ENCODE measurements at regions not wholly inside any gene's neighbourhood (a gene's known extent, or its start where the extent isn't known, plus 50 kb on each side); places are given as distances from the start of the nearest gene placed in this dataset.

DNA sequence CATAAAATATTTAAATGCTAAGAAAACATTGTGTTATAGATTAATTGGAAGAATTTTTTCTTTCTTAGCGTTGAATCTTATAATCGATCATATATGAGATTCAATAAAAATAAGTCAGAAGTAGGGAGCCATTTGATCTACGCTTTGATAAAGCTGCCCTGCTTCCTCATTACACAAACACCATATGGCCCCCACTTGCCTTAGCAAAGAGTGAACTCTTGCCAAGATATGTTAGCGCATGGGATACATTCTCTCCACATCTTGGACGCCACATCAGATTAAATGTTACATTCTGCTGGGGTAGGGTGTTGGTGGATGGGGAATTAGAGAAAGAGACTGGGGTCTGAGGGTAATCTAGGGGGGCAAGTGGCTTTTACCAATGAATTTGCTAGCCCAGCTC is 207.7 kb upstream of the MID1 start:
- ATAC-seq (no peak), DNase-seq (no peak)
- H3K9me3 Mint-ChIP-seq, result no peaks in the 10 kb centered on the region
- H3K27ac Mint-ChIP-seq, result no peak overlapping the region
- no peaks in the 10 kb centered on the region for H3K4me1 Mint-ChIP-seq
- no peak overlapping the region for H3K4me3 Mint-ChIP-seq
- H3K27me3 Mint-ChIP-seq, result no peaks in the 10 kb centered on the region

GRCh38 chrX:10828640-10829039 is 208.3 kb upstream of the MID1 start:
- no peak overlapping the region for H3K4me3 Mint-ChIP-seq
- no peaks in the 10 kb centered on the region for H3K27me3 Mint-ChIP-seq
- DNase-seq (no peak), ATAC-seq (no peak)
- H3K9me3 Mint-ChIP-seq, result no peaks in the 10 kb centered on the region
- H3K4me1 Mint-ChIP-seq, result no peaks in the 10 kb centered on the region
- H3K27ac Mint-ChIP-seq, result no peak overlapping the region

DNA sequence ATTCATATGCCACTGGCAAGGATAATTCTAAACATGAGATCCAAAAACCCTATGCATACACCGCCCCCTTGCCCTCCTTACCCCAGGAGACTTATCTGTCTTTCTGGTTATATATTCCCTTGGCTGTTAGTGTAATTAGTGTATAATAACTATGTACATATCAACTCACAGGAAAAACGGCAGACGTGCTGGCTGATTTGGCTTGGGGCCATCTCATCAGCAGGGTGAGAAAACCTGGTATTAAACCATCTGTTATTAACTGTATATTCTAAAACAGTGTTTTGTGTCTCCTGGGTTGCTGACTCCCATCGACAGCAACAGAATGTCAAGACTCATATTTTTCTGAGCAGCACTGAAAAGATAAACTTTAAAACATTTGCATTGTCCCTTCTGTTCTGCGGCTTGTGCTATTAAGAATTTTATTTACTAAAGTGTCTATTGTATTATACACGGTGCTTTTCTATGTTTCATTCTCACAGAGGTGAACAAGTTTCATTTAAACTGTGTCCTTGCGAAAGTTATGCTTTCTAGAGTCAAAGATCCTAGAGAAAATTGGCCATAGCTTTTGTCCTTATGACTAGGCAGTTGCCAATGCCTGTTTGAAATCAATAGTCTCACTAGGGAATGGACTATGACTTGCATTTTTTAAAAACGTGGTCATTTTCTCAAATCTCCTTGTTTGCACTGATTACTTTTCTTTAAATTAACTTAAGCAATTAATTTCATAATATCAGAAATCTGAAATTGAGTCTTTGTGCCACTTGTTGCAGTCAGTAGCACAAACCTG is 211.5 kb upstream of the MID1 start:
- ATAC-seq (no peak), DNase-seq (no peak)
- Mint-ChIP-seq H3K4me1 (no peaks in the 10 kb centered on the region), H3K27ac (no peak overlapping the region), H3K4me3 (no peak overlapping the region), H3K9me3 (no peaks in the 10 kb centered on the region), H3K27me3 (no peaks in the 10 kb centered on the region)

GRCh38 chrX:10833299-10834169 is 213.1 kb upstream of the MID1 start:
- no peak overlapping the region for H3K27ac Mint-ChIP-seq
- H3K27me3 Mint-ChIP-seq, result no peaks in the 10 kb centered on the region
- H3K9me3 Mint-ChIP-seq, result no peaks in the 10 kb centered on the region
- H3K4me3 Mint-ChIP-seq, result no peak overlapping the region
- DNase-seq, result no peak
- no peak for ATAC-seq
- no peaks in the 10 kb centered on the region for H3K4me1 Mint-ChIP-seq

- no peaks in the 10 kb centered on the region for H3K4me1 Mint-ChIP-seq
- DNase-seq (no peak), ATAC-seq (no peak)
- peaks cover 0 to 4% of the 10 kb centered on the region in 2 donors for H3K9me3 Mint-ChIP-seq
- H3K27me3 Mint-ChIP-seq, result no peaks in the 10 kb centered on the region
- H3K4me3 Mint-ChIP-seq, result no peak overlapping the region
- no peak overlapping the region for H3K27ac Mint-ChIP-seq
These were observed 221.2 kb upstream of the MID1 start for GRCh38 chrX:10841579-10841978.

DNA sequence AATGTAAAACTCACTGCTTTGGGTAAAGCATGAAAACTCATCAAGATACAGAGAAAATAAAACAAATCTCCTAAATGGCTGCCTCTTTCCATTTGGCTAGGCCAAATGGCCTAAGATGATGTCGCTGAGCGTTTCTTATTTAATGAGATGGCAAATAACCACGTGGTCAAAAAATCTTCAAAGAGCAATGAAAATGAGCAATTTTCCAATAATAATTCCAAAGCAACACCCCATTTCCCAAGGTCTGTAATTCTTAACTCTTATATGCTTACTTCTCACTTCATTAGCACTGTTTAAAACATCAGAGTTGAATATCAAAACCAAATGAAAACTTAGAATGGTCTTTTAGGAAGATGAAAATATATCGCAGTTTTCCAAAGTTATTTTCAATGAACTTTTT is 222.3 kb upstream of the MID1 start:
- H3K27me3 Mint-ChIP-seq, result no peaks in the 10 kb centered on the region
- H3K4me1 Mint-ChIP-seq, result no peaks in the 10 kb centered on the region
- H3K4me3 Mint-ChIP-seq, result no peak overlapping the region
- no peak overlapping the region for H3K27ac Mint-ChIP-seq
- peaks cover 0 to 4% of the 10 kb centered on the region in 2 donors for H3K9me3 Mint-ChIP-seq
- ATAC-seq (no peak), DNase-seq (no peak)

GRCh38 chrX:10847333-10847732 is 226.9 kb upstream of the MID1 start:
- no peak overlapping the region for H3K4me3 Mint-ChIP-seq
- DNase-seq (no peak), ATAC-seq (no peak)
- no peaks in the 10 kb centered on the region for H3K9me3 Mint-ChIP-seq
- no peak overlapping the region for H3K27ac Mint-ChIP-seq
- H3K4me1 Mint-ChIP-seq, result no peaks in the 10 kb centered on the region
- no peaks in the 10 kb centered on the region for H3K27me3 Mint-ChIP-seq

DNA sequence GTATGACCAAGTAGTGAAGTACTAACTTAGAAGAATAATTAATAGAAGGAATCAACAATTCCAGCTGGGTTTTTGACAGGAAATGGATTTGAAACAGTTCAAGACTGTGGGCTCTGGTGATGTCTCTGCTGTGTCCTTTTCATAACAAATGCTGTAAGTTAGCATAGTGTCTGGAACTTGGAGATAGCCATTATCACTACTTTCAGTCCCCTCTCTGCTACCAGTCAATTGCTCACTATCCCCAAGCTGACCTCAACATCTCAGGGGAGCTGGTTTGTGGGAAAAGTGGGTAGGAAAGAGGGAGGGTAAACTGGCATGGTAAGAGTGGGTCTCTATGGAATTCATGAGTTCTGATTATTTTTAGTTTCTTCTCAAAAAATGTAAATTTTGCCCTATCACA is 231.4 kb upstream of the MID1 start:
- no peak overlapping the region for H3K4me3 Mint-ChIP-seq
- H3K4me1 Mint-ChIP-seq, result no peaks in the 10 kb centered on the region
- no peaks in the 10 kb centered on the region for H3K9me3 Mint-ChIP-seq
- no peak for DNase-seq
- H3K27ac Mint-ChIP-seq, result no peak overlapping the region
- ATAC-seq, result no peak
- no peaks in the 10 kb centered on the region for H3K27me3 Mint-ChIP-seq

- no peak for ATAC-seq
- Mint-ChIP-seq H3K4me3 (no peak overlapping the region), H3K4me1 (no peaks in the 10 kb centered on the region), H3K27ac (no peak overlapping the region), H3K9me3 (no peaks in the 10 kb centered on the region), H3K27me3 (no peaks in the 10 kb centered on the region)
- DNase-seq, result no peak
These were observed 234.2 kb upstream of the MID1 start for GRCh38 chrX:10854594-10854993.

- no peak for ATAC-seq
- H3K4me1 Mint-ChIP-seq, result no peaks in the 10 kb centered on the region
- no peak overlapping the region for H3K27ac Mint-ChIP-seq
- no peak overlapping the region for H3K4me3 Mint-ChIP-seq
- H3K27me3 Mint-ChIP-seq, result no peaks in the 10 kb centered on the region
- no peak for DNase-seq
- no peaks in the 10 kb centered on the region for H3K9me3 Mint-ChIP-seq
These were observed 235.5 kb upstream of the MID1 start for GRCh38 chrX:10855845-10856244.

- H3K4me1 Mint-ChIP-seq, result no peaks in the 10 kb centered on the region
- H3K27me3 Mint-ChIP-seq, result no peaks in the 10 kb centered on the region
- no peak overlapping the region for H3K4me3 Mint-ChIP-seq
- ATAC-seq, result no peak
- no peak overlapping the region for H3K27ac Mint-ChIP-seq
- DNase-seq, result no peak
- H3K9me3 Mint-ChIP-seq, result no peaks in the 10 kb centered on the region
These were observed 236.4 kb upstream of the MID1 start for GRCh38 chrX:10856797-10857196.

DNA sequence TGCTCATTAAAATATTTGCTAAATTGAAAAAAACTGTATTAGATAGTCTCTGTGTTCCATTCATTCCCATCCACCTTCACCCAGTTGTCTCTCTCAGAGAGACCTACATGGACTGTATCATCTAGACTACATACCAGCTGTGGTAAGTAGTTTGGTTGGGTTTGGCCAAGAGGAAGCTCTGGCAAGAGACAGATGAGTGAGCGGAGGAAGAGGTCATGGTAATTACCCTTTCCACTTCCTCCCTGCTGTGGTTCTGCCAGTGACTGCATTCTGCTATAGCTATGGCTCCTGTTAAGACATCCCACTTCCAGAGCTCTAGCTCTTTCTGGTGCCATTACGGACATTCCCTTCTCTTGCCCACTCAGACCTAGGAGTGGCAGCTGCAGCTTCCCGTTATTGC is 239.0 kb upstream of the MID1 start:
- Mint-ChIP-seq H3K9me3 (no peaks in the 10 kb centered on the region), H3K4me3 (no peak overlapping the region), H3K4me1 (no peaks in the 10 kb centered on the region), H3K27ac (no peak overlapping the region), H3K27me3 (no peaks in the 10 kb centered on the region)
- DNase-seq, result no peak
- ATAC-seq, result no peak

- no peak for ATAC-seq
- DNase-seq, result no peak
These were observed 235.1 kb upstream of the HCCS start for GRCh38 chrX:10875995-10876394.

GRCh38 chrX:10882484-10882883 is 228.6 kb upstream of the HCCS start:
- ATAC-seq (no peak), DNase-seq (no peak)
- H3K27me3 Mint-ChIP-seq, result no peaks in the 10 kb centered on the region
- H3K4me1 Mint-ChIP-seq, result no peaks in the 10 kb centered on the region
- no peak overlapping the region for H3K4me3 Mint-ChIP-seq
- no peak overlapping the region for H3K27ac Mint-ChIP-seq
- H3K9me3 Mint-ChIP-seq, result peaks cover 0 to 5% of the 10 kb centered on the region in 2 donors

More at GRCh38 chrX:10875995-10876394, 235.1 kb upstream of the HCCS start:
- H3K27me3 Mint-ChIP-seq, result no peaks in the 10 kb centered on the region
- H3K4me1 Mint-ChIP-seq, result no peaks in the 10 kb centered on the region
- no peak overlapping the region for H3K27ac Mint-ChIP-seq
- H3K9me3 Mint-ChIP-seq, result peaks cover 0 to 9% of the 10 kb centered on the region in 2 donors
- H3K4me3 Mint-ChIP-seq, result no peak overlapping the region

GRCh38 chrX:10884246-10884645 is 226.9 kb upstream of the HCCS start:
- no peaks in the 10 kb centered on the region for H3K27me3 Mint-ChIP-seq
- no peak overlapping the region for H3K4me3 Mint-ChIP-seq
- peaks cover 0 to 5% of the 10 kb centered on the region in 2 donors for H3K9me3 Mint-ChIP-seq
- no peak for ATAC-seq
- no peak for DNase-seq
- H3K27ac Mint-ChIP-seq, result no peak overlapping the region
- no peaks in the 10 kb centered on the region for H3K4me1 Mint-ChIP-seq

DNA sequence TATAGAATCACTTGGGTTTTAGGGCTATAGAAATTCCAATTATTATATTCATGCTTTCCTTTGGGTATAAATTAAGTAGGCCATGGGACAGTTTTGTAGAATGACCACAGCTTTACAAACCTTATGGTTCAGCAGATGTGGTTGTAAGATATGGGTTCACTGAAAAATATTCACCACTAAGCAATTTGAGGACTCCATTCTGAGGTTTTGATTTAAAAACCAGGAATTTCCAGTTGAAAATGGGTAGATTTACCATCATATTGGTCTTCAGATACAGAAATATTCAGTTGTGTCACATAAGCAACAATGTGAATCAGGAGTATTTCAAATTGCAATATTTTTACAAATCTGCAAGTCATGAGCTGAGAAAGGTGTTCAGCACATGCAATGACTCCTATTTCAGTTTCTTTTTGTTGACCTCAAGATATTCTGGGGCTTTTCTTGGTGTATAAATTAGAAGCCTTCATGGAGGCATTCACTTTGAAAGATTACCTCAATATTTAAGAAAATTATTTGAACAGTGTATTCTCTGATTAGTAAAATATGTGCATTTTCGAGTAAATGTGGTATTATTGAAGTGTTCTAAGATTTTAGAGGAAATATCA is 218.4 kb upstream of the HCCS start:
- Mint-ChIP-seq H3K27me3 (no peaks in the 10 kb centered on the region), H3K4me3 (no peak overlapping the region), H3K9me3 (no peaks in the 10 kb centered on the region), H3K4me1 (no peaks in the 10 kb centered on the region), H3K27ac (no peak overlapping the region)
- ATAC-seq, result no peak
- no peak for DNase-seq
